ENCODE measurements at regions not wholly inside any gene's neighbourhood (a gene's known extent, or its start where the extent isn't known, plus 50 kb on each side); places are given as distances from the start of the nearest gene placed in this dataset.
A peak's percentile ranks its signal among the peaks of the same experiment; 100 is the strongest.
"Not testable (repeated sequence)": the region's sequence is repeated elsewhere in the genome, so short reads cannot be mapped to it uniquely, and the experiment has no call there.

DNA sequence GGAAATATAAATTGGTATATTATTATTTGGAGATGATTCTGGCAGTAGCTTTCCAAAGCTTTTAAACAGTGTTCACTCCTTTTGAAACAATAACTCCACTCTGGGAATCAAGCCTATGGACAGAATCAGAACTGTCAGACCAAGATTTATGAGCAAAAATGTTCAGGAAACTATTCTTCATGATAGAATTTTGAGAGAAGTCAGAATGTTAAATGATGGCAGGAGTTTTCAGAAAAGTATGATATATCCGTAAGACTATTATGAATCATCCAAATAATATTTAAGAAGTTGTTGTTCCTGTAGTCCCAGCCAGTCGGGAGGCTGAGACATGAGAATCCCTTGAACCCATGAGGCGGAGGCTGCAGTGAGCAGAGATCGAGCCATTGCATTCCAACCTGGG lies 50.5 kb upstream of the ADGRG2 start:
- no peak for ATAC-seq

DNA sequence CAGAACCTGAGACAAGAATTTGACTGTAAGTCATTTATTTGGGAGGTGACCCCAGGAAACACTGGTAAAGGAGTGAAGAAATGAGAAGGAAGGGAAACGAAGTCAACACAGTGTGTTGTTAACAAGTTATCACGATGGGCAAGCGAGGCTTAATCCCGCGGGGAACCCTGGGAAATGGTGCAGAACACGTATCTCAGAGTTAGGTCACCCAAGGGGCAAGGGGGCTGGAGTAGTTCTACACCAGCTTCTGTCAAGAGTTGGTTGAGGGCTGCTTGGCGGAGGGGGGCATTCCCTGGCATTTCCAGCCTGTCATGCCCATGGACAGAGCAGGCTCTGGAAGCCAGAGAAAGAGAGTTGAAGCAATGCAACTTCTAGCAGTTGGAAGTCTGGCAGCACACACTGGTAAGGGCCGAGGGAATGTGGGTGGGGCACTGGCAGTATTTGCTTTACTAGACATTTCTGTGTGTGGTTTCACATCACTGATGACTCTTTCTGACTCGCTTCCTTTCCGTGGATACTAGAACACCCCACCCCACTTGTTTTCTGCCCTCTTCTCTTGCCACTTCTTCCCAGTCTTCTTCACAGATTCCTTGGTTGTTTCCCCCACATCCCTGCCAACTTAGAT lies 52.2 kb upstream of the ADGRG2 start:
- ATAC-seq, result peak; percentile 45

DNA sequence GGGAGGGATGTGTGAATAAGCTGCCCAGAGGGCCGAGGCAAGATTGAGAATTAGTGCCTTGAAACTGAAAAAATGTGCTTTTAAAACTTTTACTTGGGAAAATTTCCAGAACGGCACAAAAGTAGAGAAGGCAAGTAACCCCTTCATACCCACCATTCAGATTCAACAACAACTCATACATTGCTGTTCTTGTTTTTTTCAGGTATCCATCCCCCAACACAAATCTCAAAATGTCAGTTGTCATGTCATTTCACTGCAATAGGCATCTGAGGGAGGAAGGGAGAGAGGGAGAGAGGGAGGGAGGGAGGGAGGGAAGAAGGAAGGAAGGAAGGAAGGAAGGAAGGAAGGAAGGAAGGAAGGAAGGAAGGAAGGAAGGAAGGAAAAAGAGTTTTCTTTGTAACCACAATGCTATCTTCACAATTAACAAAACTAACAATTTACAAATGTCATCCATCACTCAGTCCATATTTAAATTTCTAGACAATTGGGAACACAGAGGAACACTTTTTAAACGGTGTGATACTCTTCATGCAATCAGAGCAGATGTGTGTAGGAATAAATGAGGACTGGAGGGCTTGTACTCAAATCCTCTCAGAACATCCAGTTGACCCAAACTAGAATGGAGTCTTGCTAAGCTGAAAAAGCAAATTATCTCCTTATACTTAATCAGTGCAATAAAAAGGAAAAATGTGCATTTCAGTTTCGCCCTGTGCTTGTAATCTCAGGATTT lies 54.8 kb upstream of the ADGRG2 start:
- no peak for ATAC-seq

DNA sequence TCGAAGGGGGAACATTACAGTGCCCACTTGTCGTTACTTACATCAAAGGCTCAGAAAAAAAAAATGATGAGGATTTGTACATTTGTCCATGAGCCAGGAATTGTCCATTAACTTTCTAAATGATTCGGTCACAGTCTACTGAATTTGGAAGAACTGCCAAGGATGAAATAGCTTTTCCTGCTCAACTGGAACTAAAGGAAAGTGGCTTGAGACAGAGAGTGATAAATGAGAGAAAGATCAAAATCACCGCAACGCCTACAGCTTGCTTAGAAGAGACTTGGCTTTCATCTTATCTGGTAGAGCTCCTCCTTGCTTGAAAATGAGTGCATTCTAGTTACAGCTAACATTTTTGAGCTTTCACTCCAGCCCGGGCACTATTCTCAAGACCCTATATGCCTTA lies 55.5 kb upstream of the ADGRG2 start:
- ATAC-seq, result no peak

DNA sequence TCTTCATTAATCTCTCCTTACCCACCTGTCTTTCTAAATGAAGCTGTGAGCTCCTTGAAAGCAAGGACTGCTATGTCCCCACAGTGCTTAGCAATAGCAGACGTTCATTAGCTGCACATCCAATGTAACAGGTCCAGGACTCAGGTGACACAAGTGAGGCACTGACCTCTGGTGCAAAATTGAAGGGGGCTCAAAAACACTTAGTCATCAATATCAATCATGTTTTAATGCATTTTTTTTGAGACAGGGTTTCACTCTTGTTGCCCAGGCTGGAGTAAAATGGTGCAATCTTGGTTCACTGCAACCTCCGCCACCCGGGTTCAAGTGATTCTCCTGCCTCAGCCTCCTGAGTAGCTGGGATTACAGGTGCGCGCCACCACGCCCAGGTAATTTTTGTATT lies 56.1 kb upstream of the ADGRG2 start:
- no peak for ATAC-seq

DNA sequence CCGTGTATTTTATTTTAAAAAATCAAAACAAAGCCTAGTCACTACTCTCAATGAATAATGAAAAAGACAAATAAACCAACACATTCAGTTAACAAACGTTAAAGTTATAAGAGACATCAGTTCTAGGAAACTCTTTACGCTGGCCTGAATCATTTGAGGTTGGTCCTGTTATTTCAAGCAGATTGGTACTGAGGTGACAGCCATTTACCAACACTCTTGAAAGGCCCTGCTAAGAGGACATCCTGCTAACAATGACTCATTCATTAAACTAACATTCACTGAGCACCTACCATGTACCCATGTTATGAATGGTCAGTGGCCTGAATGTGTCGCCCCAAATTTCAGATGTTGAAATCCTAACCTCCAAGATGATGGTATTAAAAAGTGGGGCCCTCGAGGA lies 57.1 kb upstream of the ADGRG2 start:
- no peak for ATAC-seq

DNA sequence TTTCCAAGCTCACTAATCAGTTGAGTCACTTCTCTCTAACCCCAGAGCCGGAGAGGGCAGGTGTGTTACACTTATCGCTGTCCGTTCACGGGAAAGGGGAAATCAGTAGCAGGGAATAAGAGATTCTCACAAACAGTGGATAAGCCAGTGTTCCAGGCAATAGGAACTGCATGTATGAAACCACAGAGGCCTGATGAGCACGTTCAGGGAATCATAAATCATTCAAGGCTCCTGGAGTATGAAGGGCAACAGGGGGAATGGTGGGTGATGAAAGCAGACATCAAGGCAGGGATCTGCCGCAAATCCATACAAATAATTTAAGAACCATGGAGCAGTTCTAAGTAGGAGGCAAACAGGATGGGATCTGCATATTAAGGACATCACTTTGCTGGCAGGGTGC lies 59.1 kb upstream of the ADGRG2 start:
- no peak for ATAC-seq

DNA sequence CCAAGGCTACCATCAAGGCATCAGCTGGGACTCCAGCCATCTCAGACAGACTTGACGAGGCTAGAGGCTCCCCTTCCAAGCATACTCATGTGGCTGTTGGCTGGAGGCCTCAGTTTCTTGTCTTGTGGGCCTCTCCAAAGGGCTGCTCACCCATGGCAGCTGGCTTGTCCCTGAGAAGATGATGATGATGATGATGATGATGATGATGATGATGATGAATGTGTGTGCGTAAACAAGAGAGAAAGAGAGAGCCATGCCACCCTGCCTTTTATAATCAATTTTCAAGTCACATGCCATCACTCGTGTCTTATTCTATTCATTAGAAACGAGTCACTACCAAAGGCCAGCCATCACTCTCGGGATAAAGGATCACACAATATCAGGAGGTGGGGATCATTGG lies 60.5 kb upstream of the ADGRG2 start:
- ATAC-seq, result no peak

DNA sequence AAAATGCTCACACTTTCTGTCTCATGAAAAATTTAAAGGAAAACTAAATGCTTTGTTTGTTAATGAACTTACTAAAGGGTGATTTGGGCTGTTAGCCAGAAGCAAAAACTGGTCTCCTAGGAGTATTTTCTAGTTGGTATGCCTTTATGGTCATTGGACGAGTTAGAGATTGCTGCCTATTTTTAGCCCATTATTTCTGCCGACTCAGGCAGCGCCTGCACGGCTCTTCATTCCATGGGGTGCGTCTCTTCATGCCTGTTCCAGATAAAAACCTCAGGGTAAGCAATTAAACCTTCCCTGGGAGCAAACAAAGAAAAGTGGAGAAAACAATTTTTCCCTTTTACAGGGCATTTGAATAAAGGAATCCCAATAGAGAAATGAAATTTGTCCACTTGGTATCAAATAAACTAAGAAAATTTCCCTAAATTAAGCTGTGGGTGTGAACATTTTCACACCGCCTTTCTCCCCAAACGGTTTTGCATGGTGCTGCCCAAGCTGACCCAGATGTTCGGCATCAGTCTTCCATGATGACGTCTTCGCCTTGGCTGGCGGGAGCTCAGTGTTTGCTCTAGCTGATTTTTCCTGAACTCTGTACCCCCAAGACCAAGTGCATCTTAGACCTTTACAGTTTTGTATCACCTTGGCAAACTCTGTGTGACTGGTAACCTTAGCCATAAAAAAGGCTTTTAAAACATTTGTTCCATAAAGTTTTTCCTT lies 61.7 kb upstream of the ADGRG2 start:
- ATAC-seq, result no peak

DNA sequence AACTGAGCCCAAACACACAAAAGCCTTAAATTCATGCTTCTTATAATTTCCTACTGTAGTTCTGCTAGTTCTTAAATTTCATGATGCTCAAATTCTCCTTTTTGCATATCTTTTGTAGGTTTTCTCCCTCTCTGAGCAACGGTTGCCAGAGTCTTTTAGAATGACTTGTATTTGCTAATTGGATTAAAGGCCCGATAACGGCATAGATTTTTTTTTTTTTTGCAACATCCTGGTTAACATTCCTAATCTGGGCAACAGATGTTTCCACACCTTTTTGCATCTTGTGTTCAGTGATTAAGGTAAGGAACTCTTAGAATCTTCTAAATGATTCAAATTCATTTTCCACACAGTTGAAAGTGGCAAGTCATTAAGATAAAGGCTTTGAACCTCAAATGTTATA lies 66.3 kb upstream of the ADGRG2 start:
- ATAC-seq, result no peak

DNA sequence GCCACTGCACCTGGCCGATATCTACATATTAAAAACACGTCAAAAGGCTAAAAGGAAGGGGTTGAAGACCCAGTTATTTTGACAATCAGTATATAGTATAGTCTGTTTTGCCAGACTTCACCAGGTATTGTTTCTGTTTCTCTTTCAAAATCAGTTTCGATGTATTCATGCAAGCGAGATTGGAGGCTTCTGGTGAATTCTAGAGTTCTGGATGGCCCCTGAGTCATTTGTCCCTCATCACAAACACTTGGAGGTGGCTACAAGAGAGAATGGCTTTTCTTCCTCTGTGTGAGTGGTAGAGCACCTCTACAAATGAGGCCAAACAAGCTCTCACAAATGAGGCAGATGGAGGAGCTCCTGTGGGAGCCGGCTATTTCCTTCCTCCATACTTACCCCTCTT lies 68.6 kb upstream of the ADGRG2 start:
- no peak for ATAC-seq

DNA sequence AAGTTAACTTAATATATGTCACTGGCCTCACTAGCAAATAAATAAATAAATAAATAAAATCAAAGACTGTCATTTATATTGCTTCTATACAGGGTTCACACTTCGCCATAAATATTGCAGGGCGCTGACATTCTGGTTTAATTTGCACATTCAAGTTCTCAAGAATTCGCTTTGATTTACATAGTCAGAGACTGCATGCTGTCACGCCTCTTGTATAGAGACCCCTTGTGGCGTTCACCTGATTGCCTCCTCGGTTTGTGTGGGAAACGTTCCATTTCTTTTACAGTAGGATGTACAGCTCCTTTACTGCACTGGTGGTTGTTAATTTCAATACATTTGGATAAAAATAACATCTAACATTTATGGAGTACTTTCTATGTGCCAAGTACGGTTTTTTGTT lies 71.3 kb upstream of the ADGRG2 start:
- ATAC-seq, result no peak

DNA sequence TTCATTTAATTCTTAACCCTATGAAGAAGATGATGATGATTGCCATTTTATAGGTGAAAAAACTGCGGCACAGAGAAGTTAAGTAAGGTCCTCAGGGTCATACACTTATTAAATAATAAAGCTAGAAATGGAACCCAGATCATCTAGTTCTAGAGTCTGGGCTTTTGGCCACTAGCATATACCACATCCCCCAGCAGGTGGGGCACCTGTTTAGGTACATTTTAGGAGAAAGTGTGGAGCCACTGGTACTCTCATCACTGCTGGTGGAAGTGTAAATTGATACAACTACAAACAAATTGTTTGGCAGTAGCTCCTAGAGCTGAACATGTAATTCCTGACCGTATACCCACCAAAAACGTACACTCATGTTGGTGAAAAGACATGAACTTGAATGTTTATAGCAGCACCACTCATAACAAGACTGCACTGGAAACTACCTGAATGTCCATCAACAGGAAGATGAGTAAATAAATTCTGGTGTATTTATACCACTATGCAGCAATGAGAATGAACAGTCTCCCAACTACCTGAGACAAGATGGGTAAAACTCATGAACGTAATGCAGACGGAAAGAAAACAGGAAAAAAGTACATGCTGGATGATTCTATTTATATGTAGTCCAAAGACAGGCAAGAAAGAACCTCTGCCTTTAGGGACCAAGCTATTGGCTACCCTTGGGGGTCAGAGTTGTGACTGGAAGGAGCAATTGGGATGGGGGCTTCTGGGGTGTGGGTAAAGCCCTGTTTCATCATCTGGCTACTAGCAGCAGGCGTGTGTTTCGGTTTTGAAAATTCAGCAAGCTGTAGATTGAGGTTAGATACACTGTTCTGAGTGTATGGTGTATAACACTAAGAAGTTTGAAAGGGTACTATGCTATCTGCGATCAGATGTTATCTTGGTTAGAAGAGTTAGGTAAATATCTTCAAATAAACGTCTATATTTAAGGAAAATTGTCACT lies 72.3 kb upstream of the ADGRG2 start:
- no peak for ATAC-seq

DNA sequence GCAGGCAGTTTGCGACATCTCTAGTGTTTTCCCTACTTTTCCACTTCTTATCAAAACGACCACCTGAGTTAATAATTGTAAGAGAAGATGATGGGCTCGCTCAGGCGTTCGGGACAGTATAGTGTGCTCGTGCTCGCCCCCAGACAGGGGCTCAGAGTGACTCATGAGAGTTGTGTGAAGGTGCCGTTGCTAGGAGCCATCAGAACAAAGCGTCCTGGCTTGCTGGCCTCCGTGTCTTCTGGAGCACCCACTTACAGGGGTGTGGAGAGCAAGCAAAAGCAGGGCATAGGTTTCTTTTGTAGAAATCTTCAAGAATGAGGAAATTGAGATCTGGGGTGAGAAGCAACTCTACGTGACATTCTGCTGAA lies 73.0 kb upstream of the ADGRG2 start:
- no peak for ATAC-seq

DNA sequence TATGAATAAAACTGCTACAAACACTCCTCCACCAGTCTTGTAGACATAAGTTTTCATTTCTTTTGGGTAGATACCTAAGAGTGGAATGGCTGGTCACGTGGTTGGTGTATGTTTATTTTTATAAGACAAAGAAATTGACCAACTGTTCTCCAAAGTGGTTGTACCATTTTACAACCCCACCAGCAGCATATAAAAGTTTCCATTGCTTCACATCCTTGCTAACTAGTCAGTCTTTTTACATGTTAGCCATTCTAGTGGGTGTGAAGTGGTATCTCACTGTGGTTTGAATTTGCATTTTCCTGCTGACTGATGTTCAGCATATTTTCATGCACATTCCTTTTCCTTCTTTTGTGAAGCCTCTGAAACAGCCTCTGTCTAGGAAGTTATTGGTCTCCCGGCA lies 76.2 kb upstream of the ADGRG2 start:
- no peak for ATAC-seq

DNA sequence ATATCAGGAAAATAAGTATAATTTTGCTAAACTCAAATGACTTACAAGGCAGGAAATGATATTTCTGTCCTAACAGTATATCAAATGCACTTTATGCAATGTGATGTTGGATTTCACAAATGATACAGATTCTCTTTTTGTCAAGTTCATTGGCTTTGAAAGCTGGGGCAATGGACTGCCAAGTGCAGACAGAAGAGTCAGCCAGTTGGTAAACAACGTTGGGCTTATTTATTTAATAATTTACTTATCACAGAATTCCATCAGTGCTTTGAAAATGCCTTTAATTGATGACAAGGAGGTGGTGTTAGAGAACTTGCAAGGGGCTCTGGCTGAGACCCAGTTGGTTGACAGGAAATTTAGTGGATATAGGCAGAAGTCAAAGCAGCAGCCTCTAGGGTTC lies 79.9 kb upstream of the ADGRG2 start:
- no peak for ATAC-seq

DNA sequence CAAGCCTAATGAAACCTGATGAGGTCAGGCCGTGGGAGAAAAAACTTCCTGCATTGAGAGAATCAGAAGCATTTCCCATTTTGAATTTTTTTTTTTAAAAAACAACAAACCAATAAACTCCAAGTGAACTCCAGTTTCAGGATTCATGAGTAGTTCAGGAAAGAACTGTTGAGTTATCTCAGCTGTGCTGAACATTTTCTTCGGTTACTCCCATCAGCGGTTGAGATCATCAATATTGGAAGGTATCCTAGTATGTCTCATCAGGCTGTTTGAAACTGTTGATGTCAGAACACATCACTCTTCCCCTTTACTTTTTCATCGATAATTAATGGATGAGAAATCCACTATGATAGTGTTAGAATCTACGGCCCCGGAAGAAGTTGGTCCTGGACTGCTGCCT lies 82.4 kb upstream of the ADGRG2 start:
- ATAC-seq, result no peak

DNA sequence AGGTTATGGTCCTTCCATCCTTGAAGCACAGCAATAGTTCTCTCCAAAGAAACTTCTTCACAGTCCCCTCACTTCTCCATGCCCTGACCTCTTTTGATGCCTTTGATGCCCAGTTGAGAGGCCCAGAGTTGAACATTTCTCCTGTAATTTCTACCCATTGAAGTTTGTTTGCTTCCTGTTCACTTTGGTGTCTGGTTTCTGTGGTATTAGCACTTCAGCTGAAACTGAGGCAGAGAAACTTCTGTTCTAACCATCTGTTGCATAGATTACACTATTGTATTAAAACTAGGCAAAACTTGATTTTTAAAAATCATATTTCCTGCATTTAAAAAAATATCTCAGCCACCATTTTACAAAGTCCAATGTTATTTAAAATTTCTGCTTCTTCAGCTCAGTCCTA lies 89.8 kb upstream of the ADGRG2 start:
- ATAC-seq, result no peak

DNA sequence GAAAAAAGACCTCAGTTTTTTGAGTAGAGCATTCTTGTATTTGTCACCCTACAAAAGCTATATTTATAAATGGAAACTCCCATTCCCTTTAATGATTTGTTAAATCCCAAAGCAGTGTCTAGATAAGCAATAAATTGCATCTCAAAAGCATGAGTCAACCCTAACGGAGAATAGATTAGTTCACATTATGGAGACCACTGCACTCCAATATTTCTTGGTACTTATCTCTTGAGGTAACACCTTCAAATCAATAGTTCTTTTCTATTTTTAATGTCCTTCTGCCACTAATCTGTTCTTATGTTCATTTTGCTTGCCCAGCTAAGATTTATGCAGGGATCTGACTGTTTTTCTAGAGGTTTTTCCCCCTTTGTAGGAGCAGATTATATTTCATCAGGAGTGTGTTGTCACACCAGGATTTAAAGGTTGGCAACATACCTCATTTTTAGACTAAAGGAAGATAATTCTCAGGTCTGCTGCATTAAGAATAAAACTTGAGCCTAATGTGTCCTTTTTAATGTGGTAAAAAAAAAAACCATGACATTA lies 91.4 kb upstream of the ADGRG2 start:
- no peak for ATAC-seq

DNA sequence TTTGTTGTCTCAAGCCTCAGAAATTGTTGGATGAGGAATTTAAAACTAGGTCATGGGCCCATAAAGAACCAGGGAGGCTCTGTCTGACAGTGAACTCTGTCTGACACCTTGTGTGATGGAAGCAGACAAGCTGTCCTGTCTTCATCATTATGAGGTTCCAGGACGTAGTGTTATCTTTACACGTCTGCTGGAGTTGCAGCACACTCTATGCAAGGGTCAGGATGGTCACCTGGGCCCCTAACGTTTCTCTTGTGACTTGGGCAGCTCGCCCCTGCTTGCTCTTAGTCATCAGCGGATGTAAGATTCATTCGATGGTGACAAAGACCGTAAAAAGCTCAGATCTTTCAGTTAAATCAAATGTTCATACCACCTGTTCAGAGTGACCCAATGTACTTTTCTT lies 92.0 kb upstream of the ADGRG2 start:
- no peak for ATAC-seq

DNA sequence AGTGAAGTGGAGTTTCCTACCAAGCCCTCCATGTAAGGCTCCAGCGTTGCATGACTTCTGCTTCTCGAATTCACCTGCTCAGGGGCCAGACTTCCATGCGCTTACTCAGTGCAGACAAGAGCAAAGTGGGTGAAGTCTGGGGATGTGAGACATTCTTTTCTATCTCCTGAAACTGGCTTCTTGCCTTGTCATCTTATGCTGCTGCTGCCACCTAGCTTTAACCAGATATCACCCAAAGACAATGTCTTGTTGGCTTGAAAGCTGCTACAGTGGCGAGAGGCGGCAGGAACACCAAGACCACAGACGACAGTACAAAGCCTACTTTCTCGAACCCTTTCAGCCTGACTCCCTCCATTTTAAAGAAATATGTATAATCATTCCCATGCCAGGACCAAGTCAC lies 103.6 kb upstream of the ADGRG2 start:
- ATAC-seq, result no peak

DNA sequence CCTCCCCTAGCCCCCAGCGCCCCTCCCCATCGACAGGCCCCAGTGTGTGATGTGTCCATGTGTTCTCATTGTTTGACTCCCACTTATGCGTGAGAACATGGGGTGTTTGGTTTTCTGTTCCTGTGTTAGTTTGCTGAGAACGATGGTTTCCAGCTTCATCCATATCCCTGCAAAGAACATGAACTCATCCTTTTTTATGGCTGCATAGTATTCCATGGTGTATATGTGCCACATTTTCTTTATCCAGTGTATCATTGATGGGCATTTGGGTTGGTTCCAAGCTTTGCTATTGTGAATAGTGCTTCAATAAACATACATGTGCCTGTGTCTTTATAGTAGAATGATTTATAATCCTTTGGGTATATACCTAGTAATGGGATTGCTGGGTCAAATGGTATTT lies 107.6 kb upstream of the ADGRG2 start:
- ATAC-seq, result not testable (repeated sequence)

DNA sequence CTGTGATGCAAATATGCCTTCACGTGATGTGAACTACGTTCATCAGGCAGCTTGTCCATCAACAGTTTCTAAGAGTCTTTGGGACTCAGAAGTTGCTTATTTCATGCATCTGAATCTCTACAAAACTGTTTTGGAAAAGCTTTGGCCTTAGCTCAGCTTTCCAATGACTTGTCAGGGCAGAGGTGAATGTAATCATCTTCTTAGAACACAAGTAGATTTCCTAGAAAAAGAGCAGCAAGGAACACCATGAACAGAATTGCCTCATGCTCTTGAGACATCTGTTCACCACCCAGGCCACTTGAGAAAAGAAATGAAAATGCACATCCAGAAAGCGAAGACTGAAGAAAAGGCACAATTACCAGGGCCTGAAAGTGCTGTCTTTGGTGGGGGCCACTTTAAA lies 105.8 kb upstream of the PDHA1 start:
- ATAC-seq, result no peak
